Liver (tissue), 8 donors: ENCODE measurements at regions not wholly inside any gene's neighbourhood (a gene's known extent, or its start where the extent isn't known, plus 50 kb on each side); places are given as distances from the start of the nearest gene placed in this dataset.

Experiments used
- DNase-seq: peaks from one replicate; pipeline ENCODE4 v3.0.0-alpha.2; 2017; ENCODE audit warnings: low spot score
- H3K27ac ChIP-seq, 2 donors: one replicate each; pipeline ENCODE4 v1.7.0; 2013; ENCODE audit warnings: inconsistent platforms in 2 of 2, low read length in 2 of 2, control low read depth in 1 of 2, low read depth in 1 of 2, mild to moderate bottlenecking in 1 of 2
- H3K27me3 ChIP-seq, 4 donors: one replicate each; pipeline versions ENCODE4 v1.6.1 to v1.7.0; 2013; ENCODE audit warnings: low read length in 3 of 4, inconsistent platforms in 1 of 4, mild to moderate bottlenecking in 1 of 4, moderate library complexity in 1 of 4; ENCODE audit not compliant: control insufficient read depth in 4 of 4, insufficient read depth in 4 of 4
- H3K36me3 ChIP-seq, 4 donors: one replicate each; pipeline versions ENCODE4 v1.6.1 to v1.7.0; 2013; ENCODE audit warnings: low read length in 3 of 4, mild to moderate bottlenecking in 3 of 4, low read depth in 1 of 4, moderate library complexity in 1 of 4; ENCODE audit not compliant: control insufficient read depth in 4 of 4, insufficient read depth in 3 of 4
- H3K4me1 ChIP-seq, 4 donors: one replicate each; pipeline versions ENCODE4 v1.6.1 to v1.7.0; 2013; ENCODE audit warnings: low read length in 3 of 4, mild to moderate bottlenecking in 3 of 4, moderate library complexity in 1 of 4; ENCODE audit not compliant: control insufficient read depth in 4 of 4, insufficient read depth in 4 of 4
- H3K4me3 ChIP-seq, 3 donors: one replicate each; pipeline versions ENCODE4 v1.6.1 to v1.7.0; 2013; ENCODE audit warnings: low read length in 3 of 3, control low read depth in 1 of 3, low read depth in 1 of 3, mild to moderate bottlenecking in 1 of 3
- H3K9ac ChIP-seq, 2 donors: one replicate each; pipeline ENCODE4 v1.7.0; 2013; ENCODE audit warnings: low read length in 2 of 2, mild to moderate bottlenecking in 2 of 2, moderate library complexity in 2 of 2, control low read depth in 1 of 2, low read depth in 1 of 2
- H3K9me3 ChIP-seq, 4 donors: one replicate each; pipeline versions ENCODE4 v1.6.1 to v1.7.0; 2013; ENCODE audit warnings: low read length in 3 of 4; ENCODE audit not compliant: control insufficient read depth in 4 of 4
- EGR1 ChIP-seq, 2 donors: IDR thresholded peaks; 2 replicates each; pipeline ENCODE4 v1.6.1; 2016 to 2018; ENCODE audit warnings: antibody characterized with exemption in 2 of 2, low read depth in 2 of 2
- FOXA1 ChIP-seq: IDR thresholded peaks from 2 replicates; pipeline ENCODE4 v1.6.1; 2016; ENCODE audit warnings: antibody characterized with exemption
- HNF4A ChIP-seq, 2 donors: conservative IDR thresholded peaks; 2 replicates each; pipeline ENCODE4 v1.6.1; 2016; ENCODE audit warnings: antibody characterized with exemption in 2 of 2, mild to moderate bottlenecking in 2 of 2
- HNF4G ChIP-seq: IDR thresholded peaks from 2 replicates; pipeline ENCODE4 v1.6.1; 2016; ENCODE audit warnings: antibody characterized with exemption
- NR2F2 ChIP-seq: IDR thresholded peaks from 2 replicates; pipeline ENCODE4 v1.6.1; 2016; ENCODE audit warnings: antibody characterized with exemption
- RAD21 ChIP-seq, 2 donors: IDR thresholded peaks; 2 replicates each; pipeline ENCODE4 v1.6.1; 2016; ENCODE audit warnings: antibody characterized with exemption in 2 of 2, mild to moderate bottlenecking in 2 of 2
- SP1 ChIP-seq: IDR thresholded peaks from 2 replicates; pipeline ENCODE4 v1.6.1; 2018; ENCODE audit warnings: antibody characterized with exemption, mild to moderate bottlenecking
- TAF1 ChIP-seq: conservative IDR thresholded peaks from 2 replicates; pipeline ENCODE4 v1.6.1; 2016; ENCODE audit warnings: antibody characterized with exemption, mild to moderate bottlenecking
- WGBS: extraction: QIAGEN DNeasy Blood & Tissue Kit; methylation state at CpG from one replicate; pipeline ENCODE4 v1.1.7; 2013; 5-methylcytosine and 5-hydroxymethylcytosine counted together
- TF ChIP-seq, protein P1 (sequence below): fragments of 150-350 bp; IDR thresholded peaks from 2 replicates; pipeline ENCODE4 v1.5.1; 2017; ENCODE audit warnings: improper control_type of control experiment, low read depth, low read length; ENCODE audit not compliant: missing input control
- donor health status: healthy.
- donor health status: healthy.
- donor health status: healthy.
- donor health status: healthy.
- donor health status: healthy.

DNA sequence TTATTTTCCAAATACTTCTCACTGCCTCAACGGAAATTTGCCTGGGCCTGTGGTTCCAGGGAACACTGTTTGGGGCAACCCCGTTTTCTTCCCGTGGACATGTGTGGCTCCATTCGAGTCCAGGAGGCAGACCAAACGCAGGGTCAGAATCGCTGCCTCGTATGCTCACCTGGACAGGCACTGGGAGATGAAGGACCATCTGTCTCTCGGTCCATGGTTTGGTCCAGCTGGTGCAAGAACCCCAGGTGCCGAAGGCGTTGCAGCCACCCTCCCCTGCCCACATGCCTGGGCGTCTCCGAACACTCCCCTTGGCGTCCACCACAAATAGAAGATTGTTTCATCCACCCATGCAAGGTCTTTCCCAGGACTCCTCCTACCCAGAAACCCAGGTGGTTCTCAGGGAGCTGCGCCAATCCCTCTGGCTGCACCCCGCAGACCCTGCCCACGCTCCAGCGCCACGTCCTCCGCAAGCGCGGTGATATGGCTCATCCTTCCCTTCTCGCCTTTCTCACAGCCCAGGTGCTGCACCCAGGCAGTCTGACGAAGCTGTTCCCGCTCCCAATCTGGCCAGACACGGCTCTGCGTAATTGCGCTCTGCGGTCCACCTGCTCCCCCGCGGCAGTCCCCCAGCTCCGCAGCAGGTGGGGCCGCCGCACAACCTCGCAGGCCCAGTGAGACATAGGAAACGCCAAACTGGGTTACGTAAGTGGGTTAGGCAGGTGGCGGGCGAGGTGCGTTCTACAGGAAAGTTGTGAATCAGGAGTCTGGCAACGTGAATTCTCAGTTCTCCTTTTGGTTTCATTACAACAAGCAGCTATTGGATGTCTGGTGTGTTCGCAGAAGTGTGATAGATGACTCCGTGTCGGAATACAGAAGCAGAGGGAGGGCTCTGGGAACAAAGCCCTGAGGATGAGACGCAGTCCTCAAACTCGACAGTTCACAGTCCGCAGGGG is 146.2 kb upstream of the ECI2 start:
- Histone ChIP-seq H3K4me1 (peaks cover 0 to 7% (median 5%) of the 10 kb centered on the region in 4 donors), H3K9ac (no peak overlapping the region), H3K36me3 (no peaks in the 10 kb centered on the region), H3K4me3 (peak overlapping the region in 2 of 3 donors; percentile 23 to 25), H3K9me3 (no peaks in the 10 kb centered on the region), H3K27me3 (peaks cover 0 to 9% (median 0%) of the 10 kb centered on the region in 4 donors), H3K27ac (no peak overlapping the region)
- TF ChIP-seq FOXA1 (no peak), RAD21 (IDR thresholded peaks at IDR 0.05) (peak; percentile 31 to 66)
- TF ChIP-seq, protein P1, sequence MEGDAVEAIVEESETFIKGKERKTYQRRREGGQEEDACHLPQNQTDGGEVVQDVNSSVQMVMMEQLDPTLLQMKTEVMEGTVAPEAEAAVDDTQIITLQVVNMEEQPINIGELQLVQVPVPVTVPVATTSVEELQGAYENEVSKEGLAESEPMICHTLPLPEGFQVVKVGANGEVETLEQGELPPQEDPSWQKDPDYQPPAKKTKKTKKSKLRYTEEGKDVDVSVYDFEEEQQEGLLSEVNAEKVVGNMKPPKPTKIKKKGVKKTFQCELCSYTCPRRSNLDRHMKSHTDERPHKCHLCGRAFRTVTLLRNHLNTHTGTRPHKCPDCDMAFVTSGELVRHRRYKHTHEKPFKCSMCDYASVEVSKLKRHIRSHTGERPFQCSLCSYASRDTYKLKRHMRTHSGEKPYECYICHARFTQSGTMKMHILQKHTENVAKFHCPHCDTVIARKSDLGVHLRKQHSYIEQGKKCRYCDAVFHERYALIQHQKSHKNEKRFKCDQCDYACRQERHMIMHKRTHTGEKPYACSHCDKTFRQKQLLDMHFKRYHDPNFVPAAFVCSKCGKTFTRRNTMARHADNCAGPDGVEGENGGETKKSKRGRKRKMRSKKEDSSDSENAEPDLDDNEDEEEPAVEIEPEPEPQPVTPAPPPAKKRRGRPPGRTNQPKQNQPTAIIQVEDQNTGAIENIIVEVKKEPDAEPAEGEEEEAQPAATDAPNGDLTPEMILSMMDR = peak; percentile 4
- WGBS = 28% methylated on average over 46 of the region's 46 CpGs
- DNase-seq = no peak

DNA sequence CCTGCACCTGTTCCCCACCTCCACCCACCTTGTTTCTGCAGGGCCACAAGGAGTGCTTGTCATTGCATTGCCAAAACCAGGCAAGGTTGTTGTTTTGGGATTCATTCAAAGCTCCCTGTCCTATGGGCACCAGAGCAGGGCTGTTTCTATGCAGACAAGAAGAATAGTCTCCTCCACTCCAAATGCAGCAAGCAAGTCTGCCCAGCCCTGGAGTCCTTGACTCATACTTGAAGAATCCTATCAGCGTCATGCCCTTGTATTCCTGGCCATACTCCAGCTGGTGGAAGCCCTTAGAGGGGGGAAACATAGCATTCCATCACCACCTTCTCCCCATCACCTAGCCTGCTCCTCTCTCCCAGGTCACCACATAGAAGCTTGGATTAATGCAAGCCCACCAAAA is 145.3 kb upstream of the ECI2 start:
- H3K4me1 ChIP-seq = peaks cover 0 to 7% (median 5%) of the 10 kb centered on the region in 4 donors
- H3K27me3 ChIP-seq = peaks cover 0 to 5% (median 0%) of the 10 kb centered on the region in 4 donors
- TF ChIP-seq TAF1 (no peak), HNF4A (conservative IDR thresholded peaks at IDR 0.05) (no peak), SP1 (no peak), HNF4G (no peak)
- 79% methylated on average over 1 of the region's 1 CpG for WGBS
- DNase-seq = no peak
- H3K9me3 ChIP-seq = no peaks in the 10 kb centered on the region
- H3K27ac ChIP-seq = no peak overlapping the region
- H3K36me3 ChIP-seq = no peaks in the 10 kb centered on the region
- no peak overlapping the region for H3K9ac ChIP-seq
- H3K4me3 ChIP-seq = no peak overlapping the region

DNA sequence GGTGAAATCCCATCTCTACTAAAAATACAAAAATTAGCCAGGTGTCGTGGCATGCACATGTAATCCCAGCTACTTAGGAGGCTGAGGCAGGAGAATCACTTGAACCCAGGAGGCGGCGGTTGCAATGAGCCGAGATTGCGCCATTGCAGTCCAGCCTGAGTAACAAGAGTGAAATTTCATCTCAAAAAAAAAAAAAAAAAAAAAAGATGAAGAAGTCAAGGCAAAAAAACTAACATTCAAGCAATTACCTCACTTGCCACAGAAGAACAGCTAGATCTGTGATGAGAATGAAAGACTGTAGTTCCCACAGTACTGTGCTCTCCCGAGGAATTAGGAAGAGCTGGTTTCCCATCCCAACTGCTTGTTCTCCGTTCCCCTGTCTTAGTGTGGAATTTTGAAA is 144.7 kb upstream of the ECI2 start:
- Histone ChIP-seq H3K4me3 (no peak overlapping the region), H3K9me3 (no peaks in the 10 kb centered on the region), H3K27ac (no peak overlapping the region), H3K27me3 (peaks cover 0 to 5% (median 0%) of the 10 kb centered on the region in 4 donors), H3K4me1 (peaks cover 0 to 7% (median 5%) of the 10 kb centered on the region in 4 donors), H3K9ac (no peak overlapping the region), H3K36me3 (no peaks in the 10 kb centered on the region)
- DNase-seq = no peak
- TF ChIP-seq NR2F2 = no peak
- WGBS = 91% methylated on average over 7 of the region's 7 CpGs

DNA sequence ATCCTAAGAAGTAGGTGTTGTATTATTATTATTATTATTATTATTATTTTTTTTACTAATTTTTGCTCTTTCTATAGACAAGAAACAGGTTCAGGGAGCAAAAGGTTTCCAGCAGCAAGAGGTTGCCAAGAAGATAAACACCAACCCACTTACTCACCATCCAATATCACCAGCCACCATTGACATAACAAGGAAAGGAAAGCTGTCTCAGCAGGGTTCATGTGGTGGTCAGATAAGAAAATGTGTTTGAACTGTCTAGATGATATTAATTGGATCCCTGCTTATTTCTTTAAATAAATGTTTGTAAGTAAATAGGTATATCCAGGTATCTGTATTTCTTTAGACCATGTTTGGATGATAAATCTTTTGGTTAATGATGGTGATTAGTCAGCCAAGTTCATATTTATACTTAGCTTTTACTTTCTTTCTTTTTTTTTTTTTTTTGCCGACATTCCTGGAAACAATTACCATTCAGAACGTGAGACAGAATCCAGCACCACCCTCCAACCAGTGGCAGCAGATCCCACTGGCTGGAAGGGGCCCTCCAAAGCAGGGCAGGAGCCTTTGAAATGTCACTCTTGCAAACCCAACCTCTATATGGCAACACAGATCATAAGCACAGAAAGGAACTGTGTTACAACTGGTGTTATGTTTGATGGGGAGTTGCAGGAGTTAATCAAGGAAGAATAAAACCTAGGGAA is 139.2 kb upstream of the ECI2 start:
- no peaks in the 10 kb centered on the region for H3K27me3 ChIP-seq
- no peak for DNase-seq
- H3K27ac ChIP-seq = no peak overlapping the region
- H3K36me3 ChIP-seq = no peaks in the 10 kb centered on the region
- H3K4me3 ChIP-seq = no peak overlapping the region
- WGBS = 49% methylated on average over 2 of the region's 2 CpGs
- H3K9me3 ChIP-seq = no peaks in the 10 kb centered on the region
- H3K9ac ChIP-seq = no peak overlapping the region
- TF ChIP-seq SP1 = no peak
- no peak for TF ChIP-seq NR2F2
- no peak for TF ChIP-seq EGR1 (IDR thresholded peaks at IDR 0.05; ENCODE audit: low read depth in 2 of 2)
- no peaks in the 10 kb centered on the region for H3K4me1 ChIP-seq
